HCT116 (cell line): ENCODE measurements at regions not wholly inside any gene's neighbourhood (a gene's known extent, or its start where the extent isn't known, plus 50 kb on each side); places are given as distances from the start of the nearest gene placed in this dataset.

Experiments used
- ATAC-seq: fragments of 200-7000 bp; cut with Tn5 transposase; 2 replicates; pipeline ENCODE4 v1.9.1; 2020; ENCODE audit warnings: mild to moderate bottlenecking, moderate library complexity
- BruUV-seq: library from RNA; stranded (reverse); fragments of 400-500 nt; replicated peaks from 2 replicates; lab custom pipeline; 2021; lab: Mats Ljungman, UMichigan
- CTCF ChIA-PET: fragments of 300-600 bp; sonication (Branson Sonifier 250); formaldehyde crosslinking; loops from one replicate; lab custom pipeline; 2021; ENCODE audit warnings: antibody characterized with exemption; lab: Charles Lee
- POLR2A ChIA-PET: fragments of 300-600, 350-600 bp; sonication (Branson Sonifier 250); formaldehyde crosslinking; loops from one replicate; lab custom pipeline; 2021; ENCODE audit warnings: antibody characterized with exemption; lab: Charles Lee
- RAD21 ChIA-PET, 2 experiments: fragments of 300-600 bp; sonication (Branson Sonifier 250); formaldehyde crosslinking; loops; one replicate each; lab custom pipeline; 2023; ENCODE audit warnings: low total read pairs in 2 of 2; ENCODE audit not compliant: uncharacterized antibody in 2 of 2, unreplicated experiment in 2 of 2, low non-redundant PET in 1 of 2; lab: Charles Lee
- DNase-seq: peaks from one replicate; pipeline ENCODE4 v3.0.0-alpha.2; 2010; ENCODE audit warnings: low read depth, low spot score
- H2AFZ ChIP-seq: fragments of 200-600 bp; shearing (Covaris generic), sonication (generic); 2 replicates; pipeline ENCODE4 v1.6.1; 2017; ENCODE audit warnings: low read depth, mixed run types, mixed read lengths, antibody characterized with exemption, low read length; ENCODE audit not compliant: poor library complexity, severe bottlenecking
- H3K27ac ChIP-seq: 2 replicates; pipeline ENCODE4 v1.5.1; 2012; ENCODE audit warnings: low read depth, low read length
- H3K27me3 ChIP-seq: fragments of 200-600 bp; sonication (generic); 2 replicates; pipeline ENCODE4 v1.6.1; 2016; ENCODE audit warnings: mixed run types, low read length, mixed read lengths; ENCODE audit not compliant: insufficient read depth
- H3K36me3 ChIP-seq, 2 experiments: fragments of 200-500 bp in 1 of 2; fragments of 200-600 bp in 1 of 2; sonication (Bioruptor generic) in 1 of 2; sonication (generic) in 1 of 2; 2 replicates each; pipeline versions ENCODE4 v1.5.1 to v1.6.1; 2014 to 2016; ENCODE audit warnings: low read length in 2 of 2, inconsistent platforms in 1 of 2, mixed read lengths in 1 of 2, mixed run types in 1 of 2; ENCODE audit not compliant: insufficient read depth in 2 of 2, control insufficient read depth in 1 of 2
- H3K4me1 ChIP-seq, 2 experiments: fragments of 200-600 bp in 1 of 2; sonication (generic) in 1 of 2; 2 replicates each; pipeline versions ENCODE4 v1.5.1 to v1.6.1; 2012 to 2017; ENCODE audit warnings: low read length in 2 of 2, inconsistent platforms in 1 of 2, mild to moderate bottlenecking in 1 of 2, mixed read lengths in 1 of 2, mixed run types in 1 of 2, moderate library complexity in 1 of 2; ENCODE audit not compliant: insufficient read depth in 2 of 2, control insufficient read depth in 1 of 2
- H3K4me2 ChIP-seq: fragments of 200-600 bp; sonication (generic); 2 replicates; pipeline ENCODE4 v1.6.1; 2017; ENCODE audit warnings: mixed run types, low read length, mixed read lengths
- H3K4me3 ChIP-seq, 2 experiments: fragments of 200-600 bp in 1 of 2; sonication (generic) in 1 of 2; replicated peaks in 1 of 2; 2 replicates each; pipeline ENCODE4 v1.5.1; 2011 to 2016; ENCODE audit warnings: low read length in 2 of 2, control low read depth in 1 of 2, low read depth in 1 of 2, mild to moderate bottlenecking in 1 of 2, mixed read lengths in 1 of 2, mixed run types in 1 of 2
- H3K79me2 ChIP-seq: fragments of 200-600 bp; sonication (generic); 2 replicates; pipeline ENCODE4 v1.6.1; 2017; ENCODE audit warnings: mild to moderate bottlenecking, mixed run types, low read length, moderate library complexity, mixed read lengths; ENCODE audit not compliant: insufficient read depth
- H3K9ac ChIP-seq: fragments of 200-600 bp; sonication (generic); 2 replicates; pipeline ENCODE4 v1.6.1; 2016; ENCODE audit warnings: low read length, mixed read lengths
- H3K9me2 ChIP-seq: fragments of 200-600 bp; sonication (generic), shearing (Covaris generic); 2 replicates; pipeline ENCODE4 v1.6.1; 2017; ENCODE audit warnings: mixed run types, mild to moderate bottlenecking, moderate library complexity; ENCODE audit not compliant: insufficient read depth
- H3K9me3 ChIP-seq, 2 experiments: fragments of 200-500 bp in 1 of 2; fragments of 200-600 bp in 1 of 2; sonication (Bioruptor generic) in 1 of 2; sonication (generic) in 1 of 2; 2 replicates each; pipeline ENCODE4 v1.6.1; 2014 to 2017; ENCODE audit warnings: low read length in 2 of 2, mixed read lengths in 2 of 2, inconsistent platforms in 1 of 2, low read depth in 1 of 2, mild to moderate bottlenecking in 1 of 2, mixed run types in 1 of 2, moderate library complexity in 1 of 2; ENCODE audit not compliant: control insufficient read depth in 1 of 2, insufficient read depth in 1 of 2
- H4K20me1 ChIP-seq: fragments of 200-600 bp; sonication (generic), shearing (Covaris generic); 2 replicates; pipeline ENCODE4 v1.6.1; 2017; ENCODE audit warnings: mixed run types, mild to moderate bottlenecking, moderate library complexity; ENCODE audit not compliant: insufficient read depth
- CEBPB ChIP-seq: IDR thresholded peaks from 2 replicates; pipeline ENCODE4 v1.6.1; 2012; ENCODE audit warnings: low read depth
- EZH2phosphoT487 ChIP-seq: fragments of 200-600 bp; IDR thresholded peaks from 2 replicates; pipeline ENCODE4 v1.6.1; 2018; ENCODE audit warnings: antibody characterized with exemption, borderline replicate concordance
- SIN3A ChIP-seq: IDR thresholded peaks from 2 replicates; pipeline ENCODE4 v1.6.1; 2012; ENCODE audit warnings: low read depth
- YY1 ChIP-seq: IDR thresholded peaks from 2 replicates; pipeline ENCODE4 v1.6.1; 2011; ENCODE audit warnings: low read length, low read depth, moderate library complexity, mild to moderate bottlenecking; ENCODE audit not compliant: insufficient replicate concordance; ENCODE audit errors: extremely low read depth
- ZBTB33 ChIP-seq: IDR thresholded peaks from 2 replicates; pipeline ENCODE4 v1.6.1; 2011; ENCODE audit warnings: mild to moderate bottlenecking, low read length, moderate library complexity; ENCODE audit not compliant: insufficient replicate concordance; ENCODE audit errors: extremely low read depth
- intact Hi-C: fragments of 100-400 bp; cut with micrococcal nuclease; formaldehyde crosslinking; loops from 2 replicates; pipeline ENCODE4 v1.10.0; 2022

- H3K27me3 ChIP-seq, result no peaks in the 10 kb centered on the region
- no peaks in the 10 kb centered on the region for H3K4me1 ChIP-seq
- TF ChIP-seq YY1 (no peak), ZBTB33 (no peak), CEBPB (no peak), SIN3A (no peak), EZH2phosphoT487 (no peak)
- no peaks in the 10 kb centered on the region for H3K79me2 ChIP-seq
- no peak overlapping the region for H3K4me2 ChIP-seq
- no peak overlapping the region for H2AFZ ChIP-seq
- H3K9ac ChIP-seq, result no peak overlapping the region
- ChIA-PET CTCF (no interaction called here), POLR2A (no interaction called here), RAD21 (no interaction called here)
- no peaks in the 10 kb centered on the region for H4K20me1 ChIP-seq
- H3K9me3 ChIP-seq, result 0 out of 4 replicates have a peak, but pooled peaks cover 0 to 3% of the 10 kb centered on the region in 2 experiments
- no peaks in the 10 kb centered on the region for H3K9me2 ChIP-seq
- BruUV-seq, result no TSS peak
- H3K4me3 ChIP-seq, result no peak overlapping the region
- intact Hi-C loops, result no loop called here
- DNase-seq (no peak), ATAC-seq (no peak)
- no peaks in the 10 kb centered on the region for H3K36me3 ChIP-seq
- no peak overlapping the region for H3K27ac ChIP-seq
These were observed 278.2 kb upstream of the KCNH8 start for GRCh38 chr3:18870074-18870640.
